ENCODE measurements at regions not wholly inside any gene's neighbourhood (a gene's known extent, or its start where the extent isn't known, plus 50 kb on each side); places are given as distances from the start of the nearest gene placed in this dataset.

- no peak for DNase-seq
- TF ChIP-seq CTCF (IDR thresholded peaks at IDR 0.05) (no peak), EP300 (IDR thresholded peaks at IDR 0.05) (no peak), POLR2A (IDR thresholded peaks at IDR 0.05) (no peak)
- WGBS, 3 donors: 84 to 90% (median 89%) methylated on average over 23 of the region's 23 CpGs
- Histone ChIP-seq H3K4me3 (no peak overlapping the region), H3K27ac (no peak overlapping the region), H3K27me3 (no peaks in the 10 kb centered on the region), H3K9me3 (no peaks in the 10 kb centered on the region), H3K36me3 (no peaks in the 10 kb centered on the region), H3K4me1 (ENCODE audit: insufficient read depth) (no peaks in the 10 kb centered on the region)
- intact Hi-C loops (cut with DNase I): no loop called here
These were observed 55.4 kb upstream of the GATA5 start for GRCh38 chr20:62531046-62531838.

- 89 to 92% (median 92%) methylated on average over 12 of the region's 12 CpGs for WGBS, 3 donors
- Histone ChIP-seq H3K27me3 (no peaks in the 10 kb centered on the region), H3K4me1 (ENCODE audit: insufficient read depth) (no peaks in the 10 kb centered on the region), H3K27ac (no peak overlapping the region), H3K36me3 (no peaks in the 10 kb centered on the region), H3K4me3 (no peak overlapping the region), H3K9me3 (no peaks in the 10 kb centered on the region)
- intact Hi-C loops (cut with DNase I): no loop called here
- TF ChIP-seq EP300 (IDR thresholded peaks at IDR 0.05) (no peak), CTCF (IDR thresholded peaks at IDR 0.05) (no peak), POLR2A (IDR thresholded peaks at IDR 0.05) (no peak)
- no peak for DNase-seq
These were observed 57.1 kb upstream of the GATA5 start for GRCh38 chr20:62532921-62533320.

GRCh38 chr20:62533591-62534495 lies 58.0 kb upstream of the GATA5 start:
- no peak overlapping the region for H3K27ac ChIP-seq
- TF ChIP-seq POLR2A (IDR thresholded peaks at IDR 0.05): no peak
- no peak for TF ChIP-seq EP300 (IDR thresholded peaks at IDR 0.05)
- TF ChIP-seq CTCF (IDR thresholded peaks at IDR 0.05): no peak
- intact Hi-C loops (cut with DNase I): no loop called here
- H3K4me3 ChIP-seq: no peak overlapping the region
- H3K9me3 ChIP-seq: no peaks in the 10 kb centered on the region
- H3K4me1 ChIP-seq (ENCODE audit: insufficient read depth): no peaks in the 10 kb centered on the region
- no peaks in the 10 kb centered on the region for H3K36me3 ChIP-seq
- 67 to 71% (median 70%) methylated on average over 19 of the region's 19 CpGs for WGBS, 3 donors
- no peak for DNase-seq
- no peaks in the 10 kb centered on the region for H3K27me3 ChIP-seq

GRCh38 chr20:62534526-62535221 lies 58.9 kb upstream of the GATA5 start:
- no peaks in the 10 kb centered on the region for H3K36me3 ChIP-seq
- no peak overlapping the region for H3K4me3 ChIP-seq
- no peak for DNase-seq
- H3K27me3 ChIP-seq: no peaks in the 10 kb centered on the region
- no peaks in the 10 kb centered on the region for H3K4me1 ChIP-seq (ENCODE audit: insufficient read depth)
- WGBS, 3 donors: 77 to 83% (median 80%) methylated on average over 26 to 29 of the region's 29 CpGs
- TF ChIP-seq EP300 (IDR thresholded peaks at IDR 0.05) (no peak), CTCF (IDR thresholded peaks at IDR 0.05) (no peak), POLR2A (IDR thresholded peaks at IDR 0.05) (no peak)
- H3K9me3 ChIP-seq: no peaks in the 10 kb centered on the region
- intact Hi-C loops (cut with DNase I): no loop called here
- no peak overlapping the region for H3K27ac ChIP-seq
